Amygdala (tissue), 56 donors: ENCODE measurements at regions not wholly inside any gene's neighbourhood (a gene's known extent, or its start where the extent isn't known, plus 50 kb on each side); places are given as distances from the start of the nearest gene placed in this dataset.

Experiments used
- DNase-seq, 56 donors: peaks; one replicate each; lab custom pipeline; 2025; lab: John Stamatoyannopoulos, UW

DNA sequence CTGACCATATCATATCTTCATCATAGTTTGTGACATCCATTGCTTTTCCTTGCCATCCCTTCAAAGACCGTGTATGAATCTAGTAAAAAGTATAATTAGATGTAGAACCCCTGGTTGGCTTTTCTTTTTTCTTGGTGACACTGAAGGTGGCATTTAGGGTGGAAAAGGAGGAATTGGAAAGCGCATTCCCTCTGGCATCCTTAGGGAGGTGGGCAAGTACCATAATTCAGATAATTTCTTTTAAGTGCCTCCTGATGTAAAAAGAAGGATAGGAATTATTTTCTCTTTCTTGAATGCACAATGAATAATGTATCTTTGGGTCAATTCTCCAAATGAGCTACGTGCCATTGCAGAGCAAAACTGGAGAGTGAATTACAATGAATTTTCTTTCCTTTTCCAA, 73.2 kb upstream of the SMARCA2 start:
- DNase-seq, result no peak

DNA sequence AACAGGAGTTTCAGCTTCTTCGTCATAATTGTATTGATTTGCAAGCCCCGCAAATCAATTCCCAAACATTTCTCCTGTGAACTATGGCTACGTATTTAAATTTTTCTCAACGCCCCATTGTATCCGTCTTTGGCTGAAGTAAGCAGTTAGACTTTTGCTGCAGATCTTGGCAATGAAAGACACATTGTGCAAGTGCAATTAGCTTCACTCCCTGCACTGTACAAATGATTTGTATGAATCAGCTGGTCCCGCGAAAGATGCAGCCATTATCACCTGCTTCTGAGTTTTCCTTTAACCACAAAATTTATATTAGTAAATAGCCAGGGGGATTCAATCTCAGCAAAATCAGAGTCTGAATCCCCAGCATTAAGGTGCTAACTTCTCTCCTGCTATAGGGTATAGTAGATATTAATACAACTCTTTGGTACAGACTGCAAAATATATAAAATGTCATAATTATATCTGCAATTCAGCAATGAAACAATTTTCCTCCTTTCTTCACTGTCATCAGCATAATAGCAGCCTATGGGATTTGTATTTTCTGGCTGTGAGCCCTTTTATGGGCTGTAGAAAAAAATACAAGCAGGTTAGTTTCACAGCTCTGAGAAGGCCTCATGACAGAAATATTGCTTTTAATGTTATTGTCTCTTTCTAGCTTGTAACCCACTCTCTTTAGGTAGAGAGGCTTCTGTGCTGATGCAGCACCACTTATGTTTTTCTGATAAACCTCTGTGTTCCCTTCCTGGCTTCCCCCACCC, 68.4 kb upstream of the SMARCA2 start:
- no peak for DNase-seq

GRCh38 chr9:1947438-1947837, 67.7 kb upstream of the SMARCA2 start:
- DNase-seq, result no peak

GRCh38 chr9:1948541-1948940, 66.6 kb upstream of the SMARCA2 start:
- DNase-seq, result no peak

DNA sequence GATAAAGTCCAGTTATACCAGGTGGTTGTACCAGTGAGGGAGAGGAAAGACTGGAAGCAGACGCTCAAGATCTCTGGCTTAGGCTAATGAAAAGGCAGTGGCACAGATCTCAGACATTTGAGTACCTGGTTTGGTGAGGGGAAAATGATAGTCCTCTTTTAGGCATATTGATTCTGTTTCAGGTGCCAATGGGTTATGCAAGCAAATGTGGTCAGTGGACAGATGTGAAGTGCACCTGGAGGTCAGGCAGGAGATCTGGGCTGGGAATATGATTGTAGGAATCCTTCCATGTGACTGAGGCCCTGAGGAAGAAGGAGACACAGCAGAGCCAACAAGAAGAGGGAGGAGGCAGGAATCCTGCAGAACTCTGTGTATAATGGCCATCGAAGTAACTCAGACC, 63.7 kb upstream of the SMARCA2 start:
- no peak for DNase-seq

DNA sequence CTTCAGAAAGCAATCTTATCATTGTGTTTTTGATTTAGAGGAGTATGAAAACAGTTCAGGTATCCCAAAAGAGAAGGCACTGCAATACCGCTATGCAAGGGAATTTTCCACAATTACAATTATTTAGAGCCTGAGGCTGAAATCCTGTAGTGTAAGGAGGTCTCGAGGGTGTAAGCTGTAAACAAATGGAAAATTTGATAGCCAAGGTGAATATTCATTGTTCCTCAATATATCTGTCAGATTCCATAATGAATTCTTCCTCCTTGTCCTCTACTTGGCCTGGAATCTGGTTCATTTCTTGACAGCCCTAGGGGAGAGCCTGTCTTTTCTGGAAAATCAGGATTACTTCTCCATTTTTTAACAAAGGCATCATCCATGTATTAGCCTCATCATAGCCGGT, 63.1 kb upstream of the SMARCA2 start:
- no peak for DNase-seq

DNA sequence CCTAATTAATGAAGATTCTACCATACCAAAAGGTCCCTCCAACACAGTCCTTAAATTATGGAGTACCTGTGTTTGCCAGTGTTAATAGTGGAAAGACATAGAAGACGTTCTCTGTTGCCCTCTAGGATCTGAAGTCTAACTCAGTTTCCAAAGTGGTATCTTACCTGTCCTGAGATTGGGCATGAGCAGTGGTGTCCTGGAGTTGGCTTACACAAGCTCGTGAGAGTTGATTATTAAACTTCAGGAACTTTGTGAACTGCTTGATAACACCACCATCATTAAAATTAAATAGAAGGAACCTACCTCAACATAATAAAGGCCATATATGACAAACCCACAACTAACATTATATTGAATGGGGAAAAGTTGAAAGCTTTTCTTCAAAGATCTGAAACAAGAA, 60.9 kb upstream of the SMARCA2 start:
- DNase-seq, result no peak

DNA sequence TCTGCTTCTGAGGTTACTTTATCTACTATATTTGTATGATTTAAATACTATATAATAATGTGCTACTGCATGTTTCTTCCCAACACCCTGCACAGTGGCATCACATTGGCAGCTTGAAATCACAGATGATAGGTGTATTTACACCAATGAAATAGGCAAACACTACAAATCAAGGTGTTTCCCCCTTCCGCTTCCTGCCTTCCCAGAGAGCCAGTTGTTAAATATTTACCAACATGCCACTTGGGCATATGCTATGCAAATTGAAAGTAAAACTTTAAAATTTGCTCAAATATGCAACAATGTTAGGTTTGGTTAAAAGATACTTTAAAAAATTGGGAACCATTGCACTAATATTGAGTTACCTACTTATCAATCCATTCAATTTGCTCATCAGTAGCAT, 58.2 kb upstream of the SMARCA2 start:
- no peak for DNase-seq

- no peak for DNase-seq
Observed at GRCh38 chr9:1957856-1958255, 57.3 kb upstream of the SMARCA2 start.

GRCh38 chr9:1959371-1959770, 55.8 kb upstream of the SMARCA2 start:
- DNase-seq, result no peak

- DNase-seq, result no peak
Observed at GRCh38 chr9:1960342-1961042, 54.7 kb upstream of the SMARCA2 start.

DNA sequence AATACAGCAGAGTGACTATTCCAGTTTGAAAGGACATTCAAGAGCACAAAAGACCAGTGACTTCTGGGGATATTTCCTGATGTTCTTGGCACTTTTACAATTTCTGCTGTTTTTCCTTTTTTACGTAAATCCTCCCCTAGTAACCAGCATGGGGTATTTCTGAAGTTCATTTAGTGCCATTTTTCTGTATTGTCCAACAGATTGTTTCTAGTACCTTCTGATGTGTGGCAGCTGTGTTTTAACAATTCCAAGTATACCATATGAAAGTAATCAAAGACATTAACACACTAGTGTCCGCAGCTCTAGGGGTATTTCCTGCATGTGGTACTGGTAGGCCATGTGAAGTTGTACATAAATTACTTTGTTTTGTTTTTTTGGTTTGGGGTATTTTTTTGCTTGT, 53.0 kb upstream of the SMARCA2 start:
- DNase-seq, result no peak

DNA sequence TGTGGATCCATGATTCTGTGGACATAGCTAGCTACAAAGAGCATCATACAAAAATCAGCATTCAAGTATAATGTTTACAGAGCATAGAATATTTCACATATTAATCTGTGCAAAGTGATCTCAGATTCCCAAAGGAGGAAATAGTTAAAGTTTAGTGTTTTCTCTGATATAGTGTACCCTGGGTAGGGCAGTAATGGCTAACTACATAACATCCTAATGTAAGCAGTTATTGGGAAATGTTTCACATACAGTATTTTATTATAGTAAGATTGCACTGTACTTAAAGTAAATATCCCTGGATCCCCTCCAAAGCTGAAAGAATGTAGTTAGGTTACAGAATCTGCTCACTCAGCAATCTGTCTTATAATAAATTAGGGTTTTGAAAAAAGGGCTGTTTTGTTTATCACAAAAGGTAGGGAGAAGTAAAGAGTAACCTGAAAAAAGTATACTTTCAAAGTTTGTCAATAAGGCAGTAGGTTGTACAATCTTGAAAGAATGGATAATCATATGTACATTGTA, 52.5 kb upstream of the SMARCA2 start:
- DNase-seq, result no peak

DNA sequence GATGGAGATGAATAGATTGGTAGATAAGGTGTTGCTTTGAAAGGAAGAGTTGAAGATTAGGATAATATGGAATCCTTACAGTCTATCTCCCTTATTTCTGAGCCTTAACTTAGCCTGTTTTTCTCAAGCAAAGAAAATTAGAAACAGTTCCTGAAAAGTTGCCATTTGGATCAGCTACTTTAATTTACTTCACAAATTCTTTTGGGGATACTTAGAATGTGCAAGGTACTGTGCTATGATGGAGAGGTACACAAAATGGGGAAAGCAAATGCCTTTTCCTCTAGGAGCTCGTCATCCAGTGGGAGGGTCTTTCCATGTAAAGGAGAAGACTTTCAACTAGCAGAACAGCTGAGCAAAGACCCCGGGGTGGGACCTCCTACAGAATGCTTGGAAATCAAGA, 51.1 kb upstream of the SMARCA2 start:
- DNase-seq, result no peak
